ENCODE measurements at regions not wholly inside any gene's neighbourhood (a gene's known extent, or its start where the extent isn't known, plus 50 kb on each side); places are given as distances from the start of the nearest gene placed in this dataset.

GRCh38 chr7:16045296-16045695 is 358.8 kb upstream of the MEOX2 start:
- no peak for DNase-seq

- no peak for DNase-seq
These were observed 358.2 kb upstream of the MEOX2 start for GRCh38 chr7:16044645-16045044.

- no peak for DNase-seq
These were observed 353.9 kb upstream of the MEOX2 start for GRCh38 chr7:16040346-16040745.

DNA sequence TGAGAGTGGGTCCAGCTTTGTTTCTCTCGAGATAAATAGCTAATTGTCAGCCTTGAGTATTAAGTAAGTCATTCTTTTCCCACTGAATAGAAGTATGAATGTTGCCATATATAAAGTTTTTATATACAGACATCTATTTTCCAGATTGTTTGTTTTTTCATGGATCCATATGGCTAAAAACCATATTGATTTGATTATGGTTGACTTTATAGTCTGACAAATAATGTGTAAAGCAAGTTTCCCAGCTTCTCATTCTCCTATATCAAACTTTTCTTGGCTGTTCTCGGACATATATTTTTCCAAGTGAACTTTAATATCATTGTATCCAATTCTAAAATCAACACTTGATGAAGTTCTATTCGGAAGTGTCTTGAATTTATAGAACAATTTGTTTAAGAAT is 352.4 kb upstream of the MEOX2 start:
- DNase-seq: no peak

GRCh38 chr7:16035392-16035791 is 348.9 kb upstream of the MEOX2 start:
- DNase-seq: no peak

- no peak for DNase-seq
These were observed 348.4 kb upstream of the MEOX2 start for GRCh38 chr7:16034866-16035265.

DNA sequence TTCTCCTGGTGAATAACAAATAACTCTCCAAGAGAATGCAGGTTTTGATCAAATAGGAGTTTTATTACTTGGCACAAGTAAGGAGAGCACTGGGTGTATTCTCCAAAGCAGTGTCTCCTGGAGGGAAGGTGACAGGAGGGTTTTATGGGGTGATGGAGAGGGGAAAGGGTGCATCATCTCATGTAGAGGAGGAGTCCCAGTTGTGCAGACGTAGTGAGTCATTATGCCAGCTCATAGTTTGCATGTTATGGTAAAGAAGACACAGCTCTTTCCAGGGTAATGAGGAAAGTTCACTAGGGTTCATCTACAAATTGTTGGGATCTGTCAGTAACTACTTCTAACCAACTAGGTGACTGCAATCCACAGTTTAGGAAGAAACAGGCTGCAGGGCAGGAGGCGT is 347.9 kb upstream of the MEOX2 start:
- no peak for DNase-seq

- no peak for DNase-seq
These were observed 346.8 kb upstream of the MEOX2 start for GRCh38 chr7:16033233-16033632.

- DNase-seq: no peak
These were observed 342.2 kb upstream of the MEOX2 start for GRCh38 chr7:16028636-16029035.

- DNase-seq: no peak
These were observed 341.6 kb upstream of the MEOX2 start for GRCh38 chr7:16028103-16028502.

DNA sequence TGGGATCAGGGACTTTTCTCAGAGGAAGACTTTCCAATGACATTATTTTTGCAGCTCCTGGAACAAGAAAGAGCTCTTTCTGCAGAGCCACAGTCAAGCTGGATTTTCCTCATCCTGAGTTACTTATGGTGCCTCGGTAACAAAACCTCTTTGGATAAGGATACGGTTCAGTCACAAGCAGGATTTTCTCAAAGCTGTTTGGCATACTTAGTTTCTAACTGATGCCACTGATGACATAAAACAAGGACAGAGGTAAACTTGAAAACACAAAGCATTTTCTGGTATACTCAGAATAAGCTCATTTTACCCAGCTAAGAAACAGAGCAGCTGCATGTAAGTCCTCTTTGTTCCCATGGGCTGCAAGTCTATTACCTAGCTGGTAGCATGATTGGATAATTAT is 340.9 kb upstream of the MEOX2 start:
- no peak for DNase-seq

- no peak for DNase-seq
These were observed 340.0 kb upstream of the MEOX2 start for GRCh38 chr7:16026253-16027020.

DNA sequence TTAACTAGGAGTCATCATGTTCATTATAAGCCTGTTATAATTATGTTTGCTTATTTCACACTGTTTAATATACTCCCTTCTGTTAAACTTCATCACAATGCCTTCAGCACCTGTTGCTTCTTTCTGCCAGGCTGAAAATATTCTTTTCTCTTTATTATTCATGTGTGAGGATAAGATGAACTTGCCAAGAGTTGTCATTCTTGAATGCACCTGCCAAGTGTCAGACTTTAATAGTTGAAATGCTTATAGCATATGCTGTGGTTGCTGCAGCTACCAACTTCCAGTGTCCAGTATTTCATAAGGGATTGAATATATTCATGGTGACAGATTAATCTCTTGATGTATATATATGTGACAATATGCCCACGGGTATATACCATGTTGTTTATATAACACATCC is 339.2 kb upstream of the MEOX2 start:
- no peak for DNase-seq

DNA sequence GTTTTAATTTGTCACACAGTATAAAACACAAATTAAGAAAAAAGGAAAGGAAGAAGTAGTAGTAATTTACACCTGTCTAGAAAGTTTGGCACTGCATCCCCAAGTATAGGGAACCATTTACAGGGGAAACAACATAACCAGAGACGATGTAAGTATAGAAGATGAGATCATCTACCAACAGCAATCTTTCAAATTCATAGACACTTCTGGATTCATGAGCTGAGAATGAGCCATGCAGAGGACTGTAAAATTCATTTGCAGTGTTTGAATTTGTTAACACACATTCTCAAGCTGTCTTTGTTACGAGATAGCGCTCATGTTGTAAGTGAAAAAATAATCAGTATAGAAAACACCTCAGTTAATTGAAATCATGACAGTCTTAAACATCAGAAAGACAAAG is 337.0 kb upstream of the MEOX2 start:
- no peak for DNase-seq

- DNase-seq: no peak
These were observed 336.6 kb upstream of the MEOX2 start for GRCh38 chr7:16023046-16023445.

DNA sequence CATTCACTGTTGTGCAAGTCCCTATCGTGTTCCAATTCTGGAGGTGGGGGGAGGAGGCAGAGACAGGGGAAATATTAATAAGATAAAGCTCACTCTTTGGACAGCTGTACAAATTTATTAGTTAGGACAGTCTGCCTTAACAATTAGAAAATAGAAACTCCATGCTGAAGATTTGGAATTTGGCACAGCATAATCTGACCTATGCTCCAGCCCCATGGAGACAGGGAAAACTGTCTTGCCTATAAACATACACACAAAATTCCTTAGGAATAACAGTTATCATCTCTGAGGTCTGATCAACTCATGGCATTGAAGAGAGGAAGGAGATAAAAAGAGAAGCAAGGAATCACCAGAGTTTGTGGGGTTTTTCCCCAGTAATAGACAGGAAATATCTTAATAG is 335.4 kb upstream of the MEOX2 start:
- DNase-seq: no peak

DNA sequence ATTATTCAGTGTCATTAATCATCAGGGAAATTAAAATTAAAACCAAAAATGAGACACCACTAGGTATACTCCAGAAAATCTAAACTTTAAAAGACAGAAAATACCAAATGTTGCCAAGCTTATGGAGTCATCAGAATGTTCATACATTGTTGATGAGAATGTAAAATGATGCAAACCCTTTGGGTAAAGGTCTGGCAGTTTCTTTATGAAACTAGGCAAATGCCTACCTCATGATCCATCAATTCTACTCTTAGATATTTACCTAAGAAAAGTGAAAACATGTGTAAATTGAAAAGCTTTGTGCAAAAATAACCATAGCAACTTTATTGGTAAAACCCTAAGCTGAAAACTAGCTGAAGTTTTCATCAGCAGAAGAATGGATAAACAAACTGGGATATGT is 329.5 kb upstream of the MEOX2 start:
- no peak for DNase-seq

GRCh38 chr7:16014031-16014430 is 327.5 kb upstream of the MEOX2 start:
- no peak for DNase-seq

DNA sequence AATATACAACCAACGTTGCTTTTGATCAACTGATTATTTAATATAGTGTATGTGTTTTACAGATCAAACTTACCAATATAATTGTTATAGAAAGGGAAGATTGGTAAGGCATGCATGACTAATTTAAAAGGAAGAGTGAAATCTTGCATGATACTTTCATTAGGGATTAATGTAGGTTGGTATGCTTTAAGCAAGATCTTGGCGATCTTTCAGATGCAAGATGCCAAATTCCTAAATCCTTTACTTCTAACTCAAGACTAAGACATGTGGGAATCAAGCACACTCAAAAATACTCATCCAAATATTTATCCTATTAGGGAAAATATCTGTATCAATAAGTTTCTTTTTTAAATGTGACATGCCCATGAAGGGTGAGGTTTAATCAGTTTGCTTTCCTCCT is 321.4 kb upstream of the MEOX2 start:
- DNase-seq: no peak

DNA sequence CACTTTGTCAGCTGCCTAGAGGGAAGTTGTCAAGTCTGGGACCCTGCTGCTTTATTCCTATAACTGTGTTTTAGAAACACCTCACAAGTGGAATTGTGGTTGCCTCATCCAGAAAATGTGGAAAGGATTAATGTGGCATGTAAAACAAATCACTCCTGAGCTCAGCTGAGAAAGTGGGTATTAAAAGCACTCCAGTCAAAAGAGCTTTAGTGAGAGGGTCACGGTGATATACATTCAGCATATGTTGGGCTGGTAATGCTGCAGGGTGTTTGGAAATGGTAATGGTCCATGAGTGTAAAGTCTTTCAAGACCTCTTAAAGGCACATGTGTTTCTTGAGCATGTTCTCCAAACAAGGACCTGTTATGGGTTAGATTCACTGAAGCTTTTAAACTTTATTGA is 318.2 kb upstream of the MEOX2 start:
- no peak for DNase-seq

GRCh38 chr7:16001477-16001876 is 315.0 kb upstream of the MEOX2 start:
- no peak for DNase-seq

DNA sequence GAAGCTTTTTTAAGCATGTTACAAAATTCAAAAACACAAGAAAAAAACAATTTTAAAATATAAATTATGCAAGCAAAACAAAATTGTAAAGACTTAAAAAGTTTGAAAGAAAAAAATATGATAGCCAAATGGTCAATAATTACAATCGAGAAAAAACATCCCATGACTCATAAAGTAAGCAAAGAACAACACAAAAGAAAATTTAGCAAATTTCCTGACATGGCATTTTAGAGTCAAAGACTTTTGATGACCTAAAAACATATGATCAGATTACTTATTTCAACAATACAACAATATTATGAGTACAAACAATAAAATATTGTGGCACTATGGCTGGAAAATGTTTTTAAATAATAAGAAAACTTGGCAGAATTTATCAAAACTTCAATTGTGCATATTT is 312.1 kb upstream of the MEOX2 start:
- no peak for DNase-seq

DNA sequence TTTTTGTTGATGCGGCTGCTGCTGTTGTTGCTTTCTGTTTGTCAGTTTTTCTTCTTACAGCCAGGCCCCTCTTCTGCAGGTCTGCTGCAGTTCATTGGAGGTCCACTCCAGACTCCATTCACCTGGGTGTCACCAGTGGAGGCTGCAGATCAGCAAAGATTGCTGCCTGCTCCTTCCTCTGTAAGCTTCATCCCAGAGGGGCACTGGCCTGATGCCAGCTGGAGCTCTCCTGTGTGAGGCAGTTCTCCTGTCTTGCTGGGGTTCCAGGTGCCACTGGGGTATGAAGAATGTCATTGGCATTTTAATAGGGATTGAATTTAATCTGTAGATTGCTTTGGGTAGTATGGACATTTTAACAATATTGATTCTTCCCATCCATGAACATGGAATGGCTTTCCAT is 308.5 kb upstream of the MEOX2 start:
- DNase-seq: no peak

GRCh38 chr7:15989194-15989593 is 302.7 kb upstream of the MEOX2 start:
- no peak for DNase-seq

- DNase-seq: no peak
These were observed 299.3 kb upstream of the MEOX2 start for GRCh38 chr7:15985587-15986384.
